MM.1S (cell line): ENCODE measurements at regions not wholly inside any gene's neighbourhood (a gene's known extent, or its start where the extent isn't known, plus 50 kb on each side); places are given as distances from the start of the nearest gene placed in this dataset.

ENCODE experiments used
- CTCF ChIP-seq: fragments of 300-600 bp; sonication (generic); IDR thresholded peaks from 2 replicates; pipeline ENCODE4 v1.5.1; 2016; ENCODE audit warnings: antibody characterized with exemption, low read length, mixed read lengths
- EZH2 ChIP-seq: fragments of 300-600 bp; sonication (generic); optimal IDR thresholded peaks from 2 replicates; pipeline ENCODE3; 2017; ENCODE audit warnings: low read depth, mild to moderate bottlenecking, antibody characterized with exemption, low read length, mixed read lengths

GRCh38 chr4:35836596-35836995 is 407.7 kb downstream of the ARAP2 start:
- TF ChIP-seq EZH2 (no peak), CTCF (no peak)
